Endothelial cell of umbilical vein (primary cell): ENCODE measurements at regions not wholly inside any gene's neighbourhood (a gene's known extent, or its start where the extent isn't known, plus 50 kb on each side); places are given as distances from the start of the nearest gene placed in this dataset.

ENCODE experiments used
- BruUV-seq: library from RNA; stranded (reverse); fragments of 400-500 nt; replicated peaks from 2 replicates; lab custom pipeline; 2021; lab: Mats Ljungman, UMichigan
- CTCF ChIA-PET: fragments of 300-600, 350-600 bp; sonication (Branson Sonifier 250); formaldehyde crosslinking; loops from one replicate; lab custom pipeline; 2021; ENCODE audit warnings: antibody characterized with exemption, inconsistent platforms; lab: Charles Lee
- POLR2A ChIA-PET: fragments of 300-600, 350-600 bp; sonication (Branson Sonifier 250); formaldehyde crosslinking; loops from one replicate; lab custom pipeline; 2021; ENCODE audit warnings: antibody characterized with exemption, inconsistent platforms; lab: Charles Lee
- DNase-seq: peaks from one replicate; pipeline ENCODE4 v3.0.0-alpha.2; 2011; ENCODE audit warnings: low read depth, low spot score
- FAIRE-seq: peaks from 2 replicates; lab custom pipeline; 2011; peaks lifted over from hg19 to GRCh38; lab: Jason Lieb, UNC
- H2AFZ ChIP-seq: 2 replicates; pipeline ENCODE4 v1.6.0; 2012; ENCODE audit warnings: low read depth, low read length, control low read depth, inconsistent platforms
- H3K27ac ChIP-seq: 2 replicates; pipeline ENCODE4 v1.5.1; 2011; ENCODE audit warnings: low read depth, mild to moderate bottlenecking, control low read depth, low read length, moderate library complexity; ENCODE audit not compliant: insufficient read depth
- H3K27me3 ChIP-seq, 2 experiments: 2 replicates each; pipeline versions ENCODE4 v1.6.0 to v1.6.1; 2011; ENCODE audit warnings: low read length in 2 of 2, mixed read lengths in 1 of 2; ENCODE audit not compliant: control insufficient read depth in 2 of 2, insufficient read depth in 2 of 2
- H3K36me3 ChIP-seq, 2 experiments: 2 replicates in 1 of 2; 3 replicates in 1 of 2; pipeline ENCODE4 v1.5.1; 2011; ENCODE audit warnings: low read length in 2 of 2, mild to moderate bottlenecking in 1 of 2, moderate library complexity in 1 of 2; ENCODE audit not compliant: control insufficient read depth in 2 of 2, insufficient read depth in 2 of 2; ENCODE audit errors: extremely low read depth in 1 of 2
- H3K4me1 ChIP-seq: 3 replicates; pipeline ENCODE4 v1.5.1; 2011; ENCODE audit warnings: mild to moderate bottlenecking, low read length; ENCODE audit not compliant: control insufficient read depth, insufficient read depth; ENCODE audit errors: extremely low read depth
- H3K4me2 ChIP-seq: 2 replicates; pipeline ENCODE4 v1.6.1; 2011; ENCODE audit warnings: low read length, control low read depth, mixed read lengths; ENCODE audit not compliant: insufficient read depth
- H3K4me3 ChIP-seq, 3 experiments: fragments of 200-600 bp in 1 of 3; sonication (generic), shearing (Covaris generic) in 1 of 3; replicated peaks in 1 of 3; 2 replicates each; pipeline ENCODE4 v1.5.1; 2011 to 2016; ENCODE audit warnings: control low read depth in 3 of 3, low read length in 3 of 3, mild to moderate bottlenecking in 2 of 3, inconsistent platforms in 1 of 3, low read depth in 1 of 3, moderate library complexity in 1 of 3; ENCODE audit not compliant: insufficient read depth in 1 of 3
- H3K79me2 ChIP-seq: 2 replicates; pipeline ENCODE4 v1.6.0; 2012; ENCODE audit warnings: low read length, inconsistent platforms; ENCODE audit not compliant: control insufficient read depth, insufficient read depth
- H3K9ac ChIP-seq: replicated peaks from 2 replicates; pipeline ENCODE3; 2011; ENCODE audit warnings: low read length, control low read depth; ENCODE audit not compliant: insufficient read depth; ENCODE audit errors: extremely low read depth
- H3K9me1 ChIP-seq: replicated peaks from 3 replicates; pipeline ENCODE4 v1.6.0; 2011; ENCODE audit warnings: mild to moderate bottlenecking, low read length; ENCODE audit not compliant: control insufficient read depth, insufficient read depth; ENCODE audit errors: extremely low read depth
- H3K9me3 ChIP-seq: replicated peaks from 2 replicates; pipeline ENCODE4 v1.5.1; 2012; ENCODE audit warnings: low read length, inconsistent platforms; ENCODE audit not compliant: control insufficient read depth, insufficient read depth
- H4K20me1 ChIP-seq: replicated peaks from 2 replicates; pipeline ENCODE3; 2011; ENCODE audit warnings: mild to moderate bottlenecking, low read length; ENCODE audit not compliant: control insufficient read depth, insufficient read depth; ENCODE audit errors: extremely low read depth
- EZH2 ChIP-seq: IDR thresholded peaks from 2 replicates; pipeline ENCODE4 v1.6.1; 2012; ENCODE audit warnings: borderline replicate concordance, low read depth, mild to moderate bottlenecking, moderate library complexity, low read length, inconsistent platforms; ENCODE audit not compliant: severe bottlenecking
- FOS ChIP-seq: IDR thresholded peaks from 2 replicates; pipeline ENCODE4 v1.6.1; 2011; ENCODE audit warnings: mild to moderate bottlenecking, low read length, moderate library complexity, borderline replicate concordance; ENCODE audit not compliant: insufficient read depth
- GATA2 ChIP-seq: IDR thresholded peaks from 2 replicates; pipeline ENCODE4 v1.7.0; 2011; ENCODE audit warnings: low read depth, mild to moderate bottlenecking, moderate library complexity, mixed read lengths, low read length; ENCODE audit not compliant: insufficient read length, insufficient read depth
- JUN ChIP-seq: IDR thresholded peaks from 2 replicates; pipeline ENCODE4 v1.6.1; 2011; ENCODE audit warnings: borderline replicate concordance, low read depth; ENCODE audit not compliant: insufficient read length, insufficient read depth
- MYC ChIP-seq: IDR thresholded peaks from one replicate; pipeline ENCODE4 v1.6.1; 2011; ENCODE audit warnings: mild to moderate bottlenecking, low read depth, low read length
- POLR2A ChIP-seq: IDR thresholded peaks from 2 replicates; pipeline ENCODE4 v1.6.1; 2012; ENCODE audit warnings: low read depth, mild to moderate bottlenecking, control low read depth, low read length
- POLR2AphosphoS5 ChIP-seq: IDR thresholded peaks from 2 replicates; pipeline ENCODE4 v1.6.1; 2012; ENCODE audit warnings: low read depth, mild to moderate bottlenecking, control low read depth, low read length, moderate library complexity; ENCODE audit not compliant: insufficient read depth
- dilution Hi-C: fragments of 300-500 bp; cut with MboI; formaldehyde crosslinking; loops from one replicate; pipeline ENCODE4 v1.15.0; 2019; ENCODE audit warnings: low sequenced_read_pairs; ENCODE audit not compliant: extremely low pct_ligation_motif_present
- intact Hi-C: fragments of 100-400 bp; cut with micrococcal nuclease; formaldehyde crosslinking; loops from one replicate; pipeline ENCODE4 v1.10.0; 2022
- TF ChIP-seq, protein P1 (sequence below): IDR thresholded peaks from 2 replicates; pipeline ENCODE4 v1.6.1; 2011; ENCODE audit not compliant: insufficient read depth, insufficient read length
- TF ChIP-seq, protein P2 (sequence below), 2 donors: IDR thresholded peaks; 1 replicate in 1 of 2; 2 replicates in 1 of 2; pipeline ENCODE4 v1.5.1; 2011; ENCODE audit warnings: low read length in 2 of 2, mild to moderate bottlenecking in 2 of 2, moderate library complexity in 2 of 2, control low read depth in 1 of 2, inconsistent platforms in 1 of 2, low read depth in 1 of 2; ENCODE audit not compliant: insufficient read depth in 1 of 2; ENCODE audit errors: extremely low read depth in 1 of 2

DNA sequence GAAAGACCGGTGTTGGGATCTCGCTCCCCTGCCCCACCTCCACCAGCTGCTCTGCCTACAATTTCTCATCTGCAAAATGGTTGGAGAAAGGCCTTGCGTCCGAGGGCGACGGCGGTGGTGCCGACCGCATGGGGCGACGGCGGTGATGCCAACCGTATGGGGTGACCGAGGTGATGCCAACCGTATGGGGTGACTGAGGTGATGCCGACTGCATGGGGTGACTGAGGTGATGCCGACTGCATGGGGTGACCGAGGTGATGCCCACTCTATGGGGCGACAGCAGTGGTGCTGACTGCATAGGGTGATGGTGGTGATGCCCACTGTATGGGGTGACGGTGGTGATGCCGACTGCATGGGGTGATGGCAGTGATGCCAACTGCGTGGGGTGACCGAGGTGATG lies 171.0 kb downstream of the OLFM1 start:
- dilution Hi-C loops = no loop called here
- ChIA-PET CTCF (no interaction called here), POLR2A (no interaction called here)
- Histone ChIP-seq H3K36me3 (no peaks in the 10 kb centered on the region), H3K9me1 (no peaks in the 10 kb centered on the region), H3K4me3 (no peak overlapping the region), H3K27ac (no peak overlapping the region), H3K79me2 (no peaks in the 10 kb centered on the region), H3K4me2 (no peak overlapping the region), H3K9ac (no peak overlapping the region), H3K4me1 (no peaks in the 10 kb centered on the region), H3K9me3 (no peaks in the 10 kb centered on the region), H3K27me3 (no peaks in the 10 kb centered on the region), H4K20me1 (no peaks in the 10 kb centered on the region), H2AFZ (no peak overlapping the region)
- TF ChIP-seq POLR2A (no peak), JUN (no peak), POLR2AphosphoS5 (no peak), FOS (no peak), EZH2 (no peak), GATA2 (no peak), MYC (no peak)
- TF ChIP-seq, protein P1, sequence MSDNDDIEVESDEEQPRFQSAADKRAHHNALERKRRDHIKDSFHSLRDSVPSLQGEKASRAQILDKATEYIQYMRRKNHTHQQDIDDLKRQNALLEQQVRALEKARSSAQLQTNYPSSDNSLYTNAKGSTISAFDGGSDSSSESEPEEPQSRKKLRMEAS = no peak
- TF ChIP-seq, protein P2, sequence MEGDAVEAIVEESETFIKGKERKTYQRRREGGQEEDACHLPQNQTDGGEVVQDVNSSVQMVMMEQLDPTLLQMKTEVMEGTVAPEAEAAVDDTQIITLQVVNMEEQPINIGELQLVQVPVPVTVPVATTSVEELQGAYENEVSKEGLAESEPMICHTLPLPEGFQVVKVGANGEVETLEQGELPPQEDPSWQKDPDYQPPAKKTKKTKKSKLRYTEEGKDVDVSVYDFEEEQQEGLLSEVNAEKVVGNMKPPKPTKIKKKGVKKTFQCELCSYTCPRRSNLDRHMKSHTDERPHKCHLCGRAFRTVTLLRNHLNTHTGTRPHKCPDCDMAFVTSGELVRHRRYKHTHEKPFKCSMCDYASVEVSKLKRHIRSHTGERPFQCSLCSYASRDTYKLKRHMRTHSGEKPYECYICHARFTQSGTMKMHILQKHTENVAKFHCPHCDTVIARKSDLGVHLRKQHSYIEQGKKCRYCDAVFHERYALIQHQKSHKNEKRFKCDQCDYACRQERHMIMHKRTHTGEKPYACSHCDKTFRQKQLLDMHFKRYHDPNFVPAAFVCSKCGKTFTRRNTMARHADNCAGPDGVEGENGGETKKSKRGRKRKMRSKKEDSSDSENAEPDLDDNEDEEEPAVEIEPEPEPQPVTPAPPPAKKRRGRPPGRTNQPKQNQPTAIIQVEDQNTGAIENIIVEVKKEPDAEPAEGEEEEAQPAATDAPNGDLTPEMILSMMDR (IDR thresholded peaks at IDR 0.05; ENCODE audit: extremely low read depth in 1 of 2, insufficient read depth in 1 of 2, low read depth in 1 of 2, low read length in 2 of 2) = no peak
- FAIRE-seq (no peak), DNase-seq (no peak)
- BruUV-seq = no TSS peak
- intact Hi-C loops = no loop called here
